Cardiac muscle cell (in vitro differentiated cells and primary cell): ENCODE measurements at regions not wholly inside any gene's neighbourhood (a gene's known extent, or its start where the extent isn't known, plus 50 kb on each side); places are given as distances from the start of the nearest gene placed in this dataset.

Experiments
- DNase-seq, 2 donors: peaks; one replicate each; pipeline versions ENCODE4 v3.0.0 to v3.0.0-alpha.2; 2010 to 2017; ENCODE audit warnings: low read depth in 1 of 2, low spot score in 1 of 2
- H3K27ac ChIP-seq: fragments of 200-600 bp; sonication (generic); 2 replicates; pipeline ENCODE4 v1.5.1; 2016
- H3K27me3 ChIP-seq: fragments of 200-600 bp; sonication (generic); 2 replicates; pipeline ENCODE4 v1.6.0; 2016; ENCODE audit warnings: control low read depth
- H3K36me3 ChIP-seq: fragments of 200-600 bp; sonication (generic); 2 replicates; pipeline ENCODE4 v1.5.1; 2016; ENCODE audit warnings: control low read depth
- H3K4me1 ChIP-seq: fragments of 200-600 bp; sonication (generic); 2 replicates; pipeline ENCODE4 v1.8.1; 2017; ENCODE audit warnings: low read depth, mild to moderate bottlenecking, mixed run types
- H3K4me3 ChIP-seq: fragments of 200-600 bp; sonication (generic); 2 replicates; pipeline ENCODE4 v1.5.1; 2016; ENCODE audit warnings: mild to moderate bottlenecking
- H3K9me3 ChIP-seq: fragments of 200-600 bp; sonication (generic); 2 replicates; pipeline ENCODE4 v1.5.1; 2017; ENCODE audit warnings: low read depth, mild to moderate bottlenecking, control low read depth
- CTCF ChIP-seq: IDR thresholded peaks from 2 replicates; pipeline ENCODE4 v1.5.1; 2012; ENCODE audit warnings: low read depth, mild to moderate bottlenecking, low read length

- Histone ChIP-seq H3K9me3 (no peaks in the 10 kb centered on the region), H3K36me3 (no peaks in the 10 kb centered on the region), H3K4me1 (no peaks in the 10 kb centered on the region), H3K4me3 (no peak overlapping the region), H3K27ac (no peak overlapping the region), H3K27me3 (no peaks in the 10 kb centered on the region)
- TF ChIP-seq CTCF, result peak; percentile 52
- peak; percentile 5 to 20 for DNase-seq
These were observed 271.6 kb downstream of the CHL1 start for GRCh38 chr3:468172-468571.

- DNase-seq, result no peak
- no peaks in the 10 kb centered on the region for H3K9me3 ChIP-seq
- H3K27ac ChIP-seq, result no peak overlapping the region
These were observed 276.7 kb downstream of the CHL1 start for GRCh38 chr3:473033-473800.

GRCh38 chr3:474828-475227 lies 278.3 kb downstream of the CHL1 start:
- Histone ChIP-seq H3K4me3 (no peak overlapping the region), H3K9me3 (no peaks in the 10 kb centered on the region), H3K27me3 (no peaks in the 10 kb centered on the region), H3K4me1 (no peaks in the 10 kb centered on the region), H3K36me3 (no peaks in the 10 kb centered on the region), H3K27ac (no peak overlapping the region)
- no peak for DNase-seq
- no peak for TF ChIP-seq CTCF

More at GRCh38 chr3:473033-473800, 276.7 kb downstream of the CHL1 start:
- Histone ChIP-seq H3K4me3 (no peak overlapping the region), H3K4me1 (no peaks in the 10 kb centered on the region), H3K36me3 (no peaks in the 10 kb centered on the region), H3K27me3 (no peaks in the 10 kb centered on the region)
- TF ChIP-seq CTCF, result no peak

GRCh38 chr3:480070-480469 lies 283.5 kb downstream of the CHL1 start:
- Histone ChIP-seq H3K4me3 (no peak overlapping the region), H3K9me3 (no peaks in the 10 kb centered on the region), H3K4me1 (peaks cover 9% of the 10 kb centered on the region), H3K36me3 (no peaks in the 10 kb centered on the region), H3K27ac (no peak overlapping the region), H3K27me3 (no peaks in the 10 kb centered on the region)
- no peak for DNase-seq
- TF ChIP-seq CTCF, result no peak

- peaks cover 9% of the 10 kb centered on the region for H3K4me1 ChIP-seq
- H3K36me3 ChIP-seq, result no peaks in the 10 kb centered on the region
- no peak overlapping the region for H3K27ac ChIP-seq
- no peaks in the 10 kb centered on the region for H3K27me3 ChIP-seq
- H3K9me3 ChIP-seq, result no peaks in the 10 kb centered on the region
- TF ChIP-seq CTCF, result no peak
- no peak overlapping the region for H3K4me3 ChIP-seq
- DNase-seq, result no peak
These were observed 284.5 kb downstream of the CHL1 start for GRCh38 chr3:481111-481510.
